Activated CD4-positive, alpha-beta T cell treated with anti-CD3 and anti-CD28 coated beads, Interleukin-2, amount 10 ng/mL, durations not matched to agents 24 days and 14 days (primary cell): ENCODE measurements at regions not wholly inside any gene's neighbourhood (a gene's known extent, or its start where the extent isn't known, plus 50 kb on each side); places are given as distances from the start of the nearest gene placed in this dataset.

Source experiments
- DNase-seq: peaks from one replicate; pipeline ENCODE4 v3.0.0; 2022
- H3K27ac Mint-ChIP-seq: one replicate; pipeline ENCODE4 v1.8.0; 2022; ENCODE audit warnings: mild to moderate bottlenecking, mixed read lengths
- H3K27me3 Mint-ChIP-seq: one replicate; pipeline ENCODE4 v1.8.0; 2022; ENCODE audit warnings: mixed read lengths
- H3K36me3 Mint-ChIP-seq: one replicate; pipeline ENCODE4 v1.8.0; 2022; ENCODE audit warnings: low read depth, mild to moderate bottlenecking, mixed read lengths
- H3K4me1 Mint-ChIP-seq: one replicate; pipeline ENCODE4 v1.8.0; 2021; ENCODE audit warnings: mixed read lengths
- H3K4me3 Mint-ChIP-seq: one replicate; pipeline ENCODE4 v1.8.0; 2022; ENCODE audit warnings: mild to moderate bottlenecking, moderate library complexity, mixed read lengths
- H3K9me3 Mint-ChIP-seq: one replicate; pipeline ENCODE4 v1.8.0; 2021; ENCODE audit warnings: mixed read lengths
- intact Hi-C: fragments of 100-400 bp; cut with micrococcal nuclease; formaldehyde crosslinking; loops from one replicate; pipeline ENCODE4 v1.15.1; 2023

GRCh38 chr6:157760589-157761330 lies 62.3 kb upstream of the SNX9 start:
- Mint-ChIP-seq H3K4me1 (peaks cover 84% of the 10 kb centered on the region), H3K4me3 (peak overlapping the region; percentile 71), H3K27me3 (peaks cover 6% of the 10 kb centered on the region), H3K9me3 (no peaks in the 10 kb centered on the region), H3K36me3 (no peaks in the 10 kb centered on the region), H3K27ac (peak overlapping the region; percentile 96)
- intact Hi-C loops, result loop anchor here (1.0 to 5.0 kb wide), 11 partner anchors 100 to 1258 kb away; partner anchors contain the start of gene SYNJ2
- DNase-seq, result peak; percentile 83

GRCh38 chr6:157761331-157761921 lies 61.6 kb upstream of the SNX9 start:
- Mint-ChIP-seq H3K4me1 (peaks cover 82% of the 10 kb centered on the region), H3K36me3 (no peaks in the 10 kb centered on the region), H3K27me3 (peaks cover 6% of the 10 kb centered on the region), H3K9me3 (no peaks in the 10 kb centered on the region), H3K4me3 (peak overlapping the region; percentile 71), H3K27ac (peak overlapping the region; percentile 96)
- intact Hi-C loops, result loop anchor here (1.0 to 5.0 kb wide), 11 partner anchors 99 to 1257 kb away; partner anchors contain the start of gene SYNJ2
- peak; percentile 88 for DNase-seq

- Mint-ChIP-seq H3K9me3 (no peaks in the 10 kb centered on the region), H3K36me3 (no peaks in the 10 kb centered on the region), H3K27ac (peak overlapping the region; percentile 96), H3K27me3 (peaks cover 6% of the 10 kb centered on the region), H3K4me3 (peak overlapping the region; percentile 71), H3K4me1 (peaks cover 78% of the 10 kb centered on the region)
- peak; percentile 60 for DNase-seq
- intact Hi-C loops, result loop anchor here (1.0 to 5.0 kb wide), 11 partner anchors 98 to 1257 kb away; partner anchors contain the start of gene SYNJ2
Observed at GRCh38 chr6:157761926-157762325, 61.1 kb upstream of the SNX9 start.

GRCh38 chr6:157762636-157763035 lies 60.4 kb upstream of the SNX9 start:
- H3K9me3 Mint-ChIP-seq, result no peaks in the 10 kb centered on the region
- peak overlapping the region; percentile 96 for H3K27ac Mint-ChIP-seq
- H3K36me3 Mint-ChIP-seq, result no peaks in the 10 kb centered on the region
- H3K27me3 Mint-ChIP-seq, result peaks cover 4% of the 10 kb centered on the region
- intact Hi-C loops, result loop anchor here (5.0 kb wide), 6 partner anchors 200 to 885 kb away; partner anchors contain the start of gene SYNJ2
- H3K4me1 Mint-ChIP-seq, result peaks cover 74% of the 10 kb centered on the region
- peak; percentile 70 for DNase-seq
- H3K4me3 Mint-ChIP-seq, result peak overlapping the region; percentile 39

GRCh38 chr6:157763129-157763903 lies 59.7 kb upstream of the SNX9 start:
- no peaks in the 10 kb centered on the region for H3K9me3 Mint-ChIP-seq
- DNase-seq, result peak; percentile 72
- peaks cover 72% of the 10 kb centered on the region for H3K4me1 Mint-ChIP-seq
- peak overlapping the region; percentile 96 for H3K27ac Mint-ChIP-seq
- peaks cover 4% of the 10 kb centered on the region for H3K27me3 Mint-ChIP-seq
- H3K4me3 Mint-ChIP-seq, result peak overlapping the region; percentile 57
- intact Hi-C loops, result loop anchor here (5.0 kb wide), 6 partner anchors 199 to 884 kb away; partner anchors contain the start of gene SYNJ2
- H3K36me3 Mint-ChIP-seq, result peaks cover 2% of the 10 kb centered on the region

- DNase-seq, result no peak
- Mint-ChIP-seq H3K4me1 (peaks cover 69% of the 10 kb centered on the region), H3K4me3 (peak overlapping the region; percentile 57), H3K9me3 (no peaks in the 10 kb centered on the region), H3K27ac (peak overlapping the region; percentile 96), H3K36me3 (peaks cover 2% of the 10 kb centered on the region), H3K27me3 (peaks cover 4% of the 10 kb centered on the region)
- intact Hi-C loops, result loop anchor here (1.0 to 5.0 kb wide), 13 partner anchors 9 to 883 kb away; partner anchors contain the start of gene SYNJ2
Observed at GRCh38 chr6:157763904-157764177, 59.2 kb upstream of the SNX9 start.

DNA sequence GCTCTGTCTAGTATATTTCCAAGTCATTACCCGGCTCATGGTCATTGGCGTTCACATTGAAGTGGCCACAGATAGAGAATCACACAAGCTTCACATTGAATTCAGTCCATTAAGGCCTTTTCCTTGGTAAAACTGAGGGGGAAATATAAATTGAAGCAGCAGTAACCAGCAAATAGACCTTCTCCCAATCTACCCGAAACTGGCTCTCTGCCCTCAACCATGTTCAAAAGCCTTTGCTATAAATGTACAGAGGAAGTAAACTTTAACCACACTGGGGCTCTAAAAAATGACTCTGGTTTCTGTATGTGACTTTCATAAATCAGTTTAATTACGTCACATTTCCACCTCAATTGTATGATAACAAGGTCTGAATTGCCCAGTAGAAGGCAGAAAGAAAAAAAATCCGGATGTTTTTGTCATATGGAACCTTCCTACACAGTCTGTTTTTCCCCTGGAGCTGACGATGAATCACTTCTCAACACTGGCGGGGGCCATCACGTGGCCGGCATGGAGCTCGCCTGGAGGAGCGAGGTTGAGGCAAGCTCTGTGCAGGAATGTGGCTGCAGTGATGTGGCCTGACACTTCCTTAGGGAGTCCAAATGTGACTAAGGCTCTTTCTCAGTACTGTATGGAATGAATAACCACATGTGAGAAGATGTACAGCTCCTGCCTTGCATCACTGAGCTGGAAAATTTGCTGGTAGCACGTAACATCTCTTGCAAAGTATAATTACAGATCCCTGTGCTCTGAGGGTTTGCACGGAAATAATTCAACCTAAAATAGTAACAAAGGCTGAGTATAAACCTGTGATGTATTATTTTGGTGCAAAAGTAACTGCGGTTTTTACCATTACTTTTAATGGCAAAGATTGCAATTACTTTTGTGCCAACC lies 58.6 kb upstream of the SNX9 start:
- Mint-ChIP-seq H3K27me3 (peaks cover 7% of the 10 kb centered on the region), H3K9me3 (no peaks in the 10 kb centered on the region)

GRCh38 chr6:157766901-157767774 lies 55.9 kb upstream of the SNX9 start:
- peak; percentile 54 for DNase-seq
- Mint-ChIP-seq H3K9me3 (no peaks in the 10 kb centered on the region), H3K4me1 (peaks cover 55% of the 10 kb centered on the region), H3K27ac (no peak overlapping the region), H3K27me3 (peaks cover 11% of the 10 kb centered on the region), H3K36me3 (peaks cover 2% of the 10 kb centered on the region), H3K4me3 (no peak overlapping the region)
- intact Hi-C loops, result no loop called here

More for the DNA sequence above, 58.6 kb upstream of the SNX9 start:
- Mint-ChIP-seq H3K27ac (peak overlapping the region; percentile 96), H3K4me1 (peaks cover 70% of the 10 kb centered on the region), H3K4me3 (peak overlapping the region; percentile 57), H3K36me3 (peaks cover 2% of the 10 kb centered on the region)
- intact Hi-C loops, result loop anchor here (1.0 to 5.0 kb wide), 13 partner anchors 9 to 883 kb away; partner anchors contain the start of gene SYNJ2
- peak; percentile 95 for DNase-seq

DNA sequence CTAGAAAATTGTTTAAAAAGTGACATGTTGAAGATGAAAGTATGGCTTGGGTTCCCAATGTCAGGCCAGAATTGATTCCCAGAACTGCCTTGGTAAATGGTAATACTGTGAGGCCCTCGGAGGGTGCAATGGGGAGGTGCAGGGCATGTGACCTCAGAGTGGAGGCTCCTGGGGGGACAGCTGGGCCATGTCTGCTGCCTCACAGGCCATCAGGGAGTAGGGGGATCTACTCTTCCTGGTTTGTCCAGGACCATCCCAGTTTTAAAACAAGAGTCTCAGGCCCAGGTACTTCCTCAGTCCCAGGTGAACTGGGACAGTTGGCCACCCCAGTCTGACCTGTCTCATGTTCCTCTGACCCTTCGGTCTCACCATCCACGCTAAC lies 55.3 kb upstream of the SNX9 start:
- Mint-ChIP-seq H3K4me3 (no peak overlapping the region), H3K4me1 (peaks cover 51% of the 10 kb centered on the region), H3K36me3 (peaks cover 2% of the 10 kb centered on the region), H3K9me3 (no peaks in the 10 kb centered on the region), H3K27me3 (peaks cover 13% of the 10 kb centered on the region), H3K27ac (no peak overlapping the region)
- DNase-seq, result peak; percentile 56
- intact Hi-C loops, result no loop called here

GRCh38 chr6:157768304-157768703 lies 54.7 kb upstream of the SNX9 start:
- peaks cover under 1% of the 10 kb centered on the region for H3K9me3 Mint-ChIP-seq
- peaks cover 47% of the 10 kb centered on the region for H3K4me1 Mint-ChIP-seq
- no peak overlapping the region for H3K4me3 Mint-ChIP-seq
- H3K27ac Mint-ChIP-seq, result no peak overlapping the region
- peaks cover 2% of the 10 kb centered on the region for H3K36me3 Mint-ChIP-seq
- H3K27me3 Mint-ChIP-seq, result peaks cover 15% of the 10 kb centered on the region
- DNase-seq, result peak; percentile 58
- intact Hi-C loops, result no loop called here

GRCh38 chr6:157768863-157769551 lies 54.0 kb upstream of the SNX9 start:
- Mint-ChIP-seq H3K9me3 (peaks cover 8% of the 10 kb centered on the region), H3K27ac (peak overlapping the region; percentile 56), H3K36me3 (peaks cover 9% of the 10 kb centered on the region), H3K4me1 (peaks cover 46% of the 10 kb centered on the region), H3K27me3 (peaks cover 20% of the 10 kb centered on the region), H3K4me3 (peak overlapping the region; percentile 34)
- DNase-seq, result peak; percentile 65
- intact Hi-C loops, result no loop called here
